ENCODE measurements at regions not wholly inside any gene's neighbourhood (a gene's known extent, or its start where the extent isn't known, plus 50 kb on each side); places are given as distances from the start of the nearest gene placed in this dataset.

- Histone ChIP-seq H3K36me3 (ENCODE audit: control insufficient read depth, insufficient read depth, low read length) (no peaks in the 10 kb centered on the region), H3K4me3 (ENCODE audit: low read depth, low read length) (no peak overlapping the region), H3K27me3 (ENCODE audit: control insufficient read depth, insufficient read depth, low read length) (no peaks in the 10 kb centered on the region)
- DNase-seq (ENCODE audit: low read depth) = no peak
- TF ChIP-seq, protein P1, sequence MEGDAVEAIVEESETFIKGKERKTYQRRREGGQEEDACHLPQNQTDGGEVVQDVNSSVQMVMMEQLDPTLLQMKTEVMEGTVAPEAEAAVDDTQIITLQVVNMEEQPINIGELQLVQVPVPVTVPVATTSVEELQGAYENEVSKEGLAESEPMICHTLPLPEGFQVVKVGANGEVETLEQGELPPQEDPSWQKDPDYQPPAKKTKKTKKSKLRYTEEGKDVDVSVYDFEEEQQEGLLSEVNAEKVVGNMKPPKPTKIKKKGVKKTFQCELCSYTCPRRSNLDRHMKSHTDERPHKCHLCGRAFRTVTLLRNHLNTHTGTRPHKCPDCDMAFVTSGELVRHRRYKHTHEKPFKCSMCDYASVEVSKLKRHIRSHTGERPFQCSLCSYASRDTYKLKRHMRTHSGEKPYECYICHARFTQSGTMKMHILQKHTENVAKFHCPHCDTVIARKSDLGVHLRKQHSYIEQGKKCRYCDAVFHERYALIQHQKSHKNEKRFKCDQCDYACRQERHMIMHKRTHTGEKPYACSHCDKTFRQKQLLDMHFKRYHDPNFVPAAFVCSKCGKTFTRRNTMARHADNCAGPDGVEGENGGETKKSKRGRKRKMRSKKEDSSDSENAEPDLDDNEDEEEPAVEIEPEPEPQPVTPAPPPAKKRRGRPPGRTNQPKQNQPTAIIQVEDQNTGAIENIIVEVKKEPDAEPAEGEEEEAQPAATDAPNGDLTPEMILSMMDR (IDR thresholded peaks at IDR 0.05; ENCODE audit: insufficient read depth, low read length, poor library complexity, severe bottlenecking) = no peak
These were observed 786.0 kb upstream of the GRM7 start for GRCh38 chr3:6074952-6075351.

DNA sequence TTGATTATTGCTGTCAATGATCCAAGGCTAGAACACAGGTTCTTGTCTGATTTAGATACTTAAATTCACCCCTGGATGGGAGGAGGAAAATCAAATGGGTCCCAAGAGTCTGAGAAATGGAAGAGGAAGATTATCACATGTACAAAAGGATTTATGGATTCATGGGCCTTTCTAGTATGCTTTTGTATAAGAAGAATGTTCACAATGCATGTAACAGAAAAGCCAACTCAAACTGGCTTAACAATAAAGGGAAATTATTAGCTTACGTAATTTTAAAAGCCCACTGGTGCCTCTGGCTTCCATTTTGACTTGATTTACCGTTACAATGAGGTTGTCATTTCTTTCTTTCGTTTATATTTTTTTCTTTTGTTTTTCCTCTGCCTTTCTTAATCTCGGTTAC is 782.5 kb upstream of the GRM7 start:
- TF ChIP-seq, protein P1 (IDR thresholded peaks at IDR 0.05; ENCODE audit: insufficient read depth, low read length, poor library complexity, severe bottlenecking) = no peak

DNA sequence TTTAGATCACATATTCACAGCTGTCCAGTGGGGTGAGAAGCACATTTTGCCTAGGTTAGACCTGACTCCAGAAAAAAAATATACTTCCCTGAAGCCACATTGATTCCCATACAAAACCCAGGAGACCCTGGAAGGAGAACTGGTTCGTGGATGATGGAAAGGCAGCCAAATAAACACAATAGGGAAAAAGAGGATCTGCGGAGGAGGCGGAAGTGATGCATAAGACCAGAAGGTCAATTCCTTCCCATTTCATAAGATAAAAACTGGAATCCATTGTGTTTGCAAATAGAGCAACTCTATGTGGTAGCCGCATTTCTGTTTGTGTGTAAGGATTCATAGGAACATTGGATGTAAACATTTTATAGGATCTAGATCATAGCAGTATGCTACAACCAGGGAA is 781.9 kb upstream of the GRM7 start:
- no peak for DNase-seq (ENCODE audit: low read depth)
- H3K36me3 ChIP-seq (ENCODE audit: control insufficient read depth, insufficient read depth, low read length) = no peaks in the 10 kb centered on the region
- TF ChIP-seq, protein P1 (IDR thresholded peaks at IDR 0.05; ENCODE audit: insufficient read depth, low read length, poor library complexity, severe bottlenecking) = no peak
- no peak overlapping the region for H3K4me3 ChIP-seq (ENCODE audit: low read depth, low read length)
- no peaks in the 10 kb centered on the region for H3K27me3 ChIP-seq (ENCODE audit: control insufficient read depth, insufficient read depth, low read length)

More for the DNA sequence above, 782.5 kb upstream of the GRM7 start:
- no peak overlapping the region for H3K4me3 ChIP-seq (ENCODE audit: low read depth, low read length)
- no peaks in the 10 kb centered on the region for H3K36me3 ChIP-seq (ENCODE audit: control insufficient read depth, insufficient read depth, low read length)
- no peaks in the 10 kb centered on the region for H3K27me3 ChIP-seq (ENCODE audit: control insufficient read depth, insufficient read depth, low read length)
- no peak for DNase-seq (ENCODE audit: low read depth)

DNA sequence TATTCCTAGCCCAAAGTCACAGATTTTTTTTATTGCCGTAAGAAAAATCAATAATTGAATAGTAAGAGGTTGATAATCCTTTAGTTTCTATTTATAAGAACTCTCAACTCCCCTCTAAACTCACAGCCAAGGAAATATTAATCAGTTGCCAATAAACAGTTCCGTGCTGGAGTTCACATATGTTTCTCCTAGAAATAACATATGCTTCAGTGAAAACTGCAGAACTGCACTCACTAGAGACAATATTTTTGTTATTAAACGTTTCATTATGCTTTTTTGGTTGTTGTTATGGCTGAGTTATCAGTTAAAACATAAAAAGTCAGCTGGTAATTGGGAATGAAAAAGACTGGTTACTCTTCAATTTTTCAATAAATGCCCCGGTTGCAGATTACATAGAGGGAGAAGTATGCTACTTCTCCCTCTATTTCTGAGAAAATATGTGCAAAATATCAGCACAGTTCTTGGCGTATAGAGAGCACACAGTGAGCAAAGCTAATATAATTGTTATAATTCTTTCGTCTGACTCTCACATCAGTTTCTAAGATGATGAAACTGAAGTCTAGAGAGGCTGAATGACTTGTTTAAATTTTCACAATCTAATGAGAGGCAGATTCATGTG is 781.2 kb upstream of the GRM7 start:
- Histone ChIP-seq H3K36me3 (ENCODE audit: control insufficient read depth, insufficient read depth, low read length) (no peaks in the 10 kb centered on the region), H3K27me3 (ENCODE audit: control insufficient read depth, insufficient read depth, low read length) (no peaks in the 10 kb centered on the region), H3K4me3 (ENCODE audit: low read depth, low read length) (no peak overlapping the region)
- TF ChIP-seq, protein P1 (IDR thresholded peaks at IDR 0.05; ENCODE audit: insufficient read depth, low read length, poor library complexity, severe bottlenecking) = no peak
- DNase-seq (ENCODE audit: low read depth) = no peak

- TF ChIP-seq, protein P1 (IDR thresholded peaks at IDR 0.05; ENCODE audit: insufficient read depth, low read length, poor library complexity, severe bottlenecking) = no peak
- H3K4me3 ChIP-seq (ENCODE audit: low read depth, low read length) = no peak overlapping the region
- H3K36me3 ChIP-seq (ENCODE audit: control insufficient read depth, insufficient read depth, low read length) = no peaks in the 10 kb centered on the region
- no peaks in the 10 kb centered on the region for H3K27me3 ChIP-seq (ENCODE audit: control insufficient read depth, insufficient read depth, low read length)
- DNase-seq (ENCODE audit: low read depth) = no peak
These were observed 772.5 kb upstream of the GRM7 start for GRCh38 chr3:6088433-6088832.

- no peak for DNase-seq (ENCODE audit: low read depth)
- Histone ChIP-seq H3K27me3 (ENCODE audit: control insufficient read depth, insufficient read depth, low read length) (no peaks in the 10 kb centered on the region), H3K4me3 (ENCODE audit: low read depth, low read length) (no peak overlapping the region), H3K36me3 (ENCODE audit: control insufficient read depth, insufficient read depth, low read length) (no peaks in the 10 kb centered on the region)
- TF ChIP-seq, protein P1 (IDR thresholded peaks at IDR 0.05; ENCODE audit: insufficient read depth, low read length, poor library complexity, severe bottlenecking) = no peak
These were observed 771.1 kb upstream of the GRM7 start for GRCh38 chr3:6089780-6090179.
